Fibroblast of mammary gland (primary cell): ENCODE measurements at regions not wholly inside any gene's neighbourhood (a gene's known extent, or its start where the extent isn't known, plus 50 kb on each side); places are given as distances from the start of the nearest gene placed in this dataset.

Experiments
- DNase-seq: peaks from one replicate; pipeline ENCODE4 v3.0.0-alpha.2; 2010; ENCODE audit warnings: low read depth
- H3K4me3 ChIP-seq: 2 replicates; pipeline ENCODE4 v1.5.1; 2011; ENCODE audit warnings: low read depth, mild to moderate bottlenecking, low read length, moderate library complexity; ENCODE audit not compliant: control insufficient read depth
- TF ChIP-seq, protein P1 (sequence below): conservative IDR thresholded peaks from 2 replicates; pipeline ENCODE4 v1.5.1; 2011; ENCODE audit warnings: low read depth, low read length, inconsistent platforms; ENCODE audit not compliant: control insufficient read depth, insufficient read depth

DNA sequence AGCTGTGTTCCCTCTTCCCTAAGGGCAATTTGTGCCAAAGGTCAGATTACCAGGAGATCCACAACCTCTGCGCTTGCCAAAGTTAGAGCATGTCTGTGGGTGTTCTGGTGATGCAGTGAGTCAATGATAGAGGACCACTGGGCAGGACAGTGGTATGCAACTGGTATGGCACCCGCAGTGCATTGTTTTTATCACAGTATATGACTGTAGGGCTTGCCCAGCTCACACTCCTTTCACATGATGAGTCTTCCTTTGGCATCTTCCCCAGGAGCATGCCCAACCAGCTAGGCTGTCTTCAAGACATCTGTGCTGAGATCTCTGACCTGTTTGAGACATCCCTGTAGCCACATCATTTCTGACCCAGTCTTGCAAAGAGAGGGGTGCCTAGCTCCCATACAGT lies 1650.0 kb upstream of the CDH6 start:
- no peak overlapping the region for H3K4me3 ChIP-seq
- TF ChIP-seq, protein P1, sequence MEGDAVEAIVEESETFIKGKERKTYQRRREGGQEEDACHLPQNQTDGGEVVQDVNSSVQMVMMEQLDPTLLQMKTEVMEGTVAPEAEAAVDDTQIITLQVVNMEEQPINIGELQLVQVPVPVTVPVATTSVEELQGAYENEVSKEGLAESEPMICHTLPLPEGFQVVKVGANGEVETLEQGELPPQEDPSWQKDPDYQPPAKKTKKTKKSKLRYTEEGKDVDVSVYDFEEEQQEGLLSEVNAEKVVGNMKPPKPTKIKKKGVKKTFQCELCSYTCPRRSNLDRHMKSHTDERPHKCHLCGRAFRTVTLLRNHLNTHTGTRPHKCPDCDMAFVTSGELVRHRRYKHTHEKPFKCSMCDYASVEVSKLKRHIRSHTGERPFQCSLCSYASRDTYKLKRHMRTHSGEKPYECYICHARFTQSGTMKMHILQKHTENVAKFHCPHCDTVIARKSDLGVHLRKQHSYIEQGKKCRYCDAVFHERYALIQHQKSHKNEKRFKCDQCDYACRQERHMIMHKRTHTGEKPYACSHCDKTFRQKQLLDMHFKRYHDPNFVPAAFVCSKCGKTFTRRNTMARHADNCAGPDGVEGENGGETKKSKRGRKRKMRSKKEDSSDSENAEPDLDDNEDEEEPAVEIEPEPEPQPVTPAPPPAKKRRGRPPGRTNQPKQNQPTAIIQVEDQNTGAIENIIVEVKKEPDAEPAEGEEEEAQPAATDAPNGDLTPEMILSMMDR: no peak
- DNase-seq: no peak

DNA sequence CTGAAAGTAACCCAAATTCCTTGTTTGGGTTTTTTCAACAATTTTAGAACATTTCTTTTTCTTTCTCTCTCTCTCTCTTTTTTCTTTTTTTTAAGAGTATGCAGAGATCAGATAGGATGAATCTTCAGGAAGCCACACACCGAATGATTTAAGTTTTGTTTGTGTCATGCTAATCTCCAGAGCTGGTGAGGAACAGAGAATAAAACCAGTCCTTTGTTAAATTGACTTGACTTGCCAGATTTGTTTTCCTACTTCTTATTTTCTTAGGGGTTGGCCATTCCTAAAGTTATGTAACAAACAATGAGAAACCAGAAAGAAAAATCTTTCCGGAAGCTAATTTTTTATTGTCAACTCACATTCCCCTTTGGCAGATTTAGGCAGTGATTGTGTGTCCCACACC lies 1669.3 kb upstream of the CDH6 start:
- no peak overlapping the region for H3K4me3 ChIP-seq
- no peak for DNase-seq
- TF ChIP-seq, protein P1: no peak

DNA sequence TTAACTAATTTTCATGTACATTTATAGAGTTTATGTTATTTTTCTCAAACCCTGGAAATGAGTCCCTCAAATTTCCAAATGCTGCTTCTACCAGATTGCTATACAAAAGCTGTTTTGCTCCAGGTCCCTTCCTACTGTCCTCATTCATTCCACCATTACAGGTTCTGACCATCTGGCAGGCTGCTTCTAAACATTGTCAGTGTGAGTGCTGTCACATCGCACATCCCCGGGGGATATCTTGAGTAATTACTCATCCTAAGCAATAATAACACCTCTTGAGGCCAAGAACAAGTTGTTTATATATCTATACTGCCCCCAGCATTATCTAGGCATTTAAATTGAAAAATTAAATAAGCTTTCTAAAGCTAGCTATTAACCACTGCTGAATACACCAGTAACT lies 1675.3 kb upstream of the CDH6 start:
- H3K4me3 ChIP-seq: no peak overlapping the region
- DNase-seq: no peak
- TF ChIP-seq, protein P1: no peak

DNA sequence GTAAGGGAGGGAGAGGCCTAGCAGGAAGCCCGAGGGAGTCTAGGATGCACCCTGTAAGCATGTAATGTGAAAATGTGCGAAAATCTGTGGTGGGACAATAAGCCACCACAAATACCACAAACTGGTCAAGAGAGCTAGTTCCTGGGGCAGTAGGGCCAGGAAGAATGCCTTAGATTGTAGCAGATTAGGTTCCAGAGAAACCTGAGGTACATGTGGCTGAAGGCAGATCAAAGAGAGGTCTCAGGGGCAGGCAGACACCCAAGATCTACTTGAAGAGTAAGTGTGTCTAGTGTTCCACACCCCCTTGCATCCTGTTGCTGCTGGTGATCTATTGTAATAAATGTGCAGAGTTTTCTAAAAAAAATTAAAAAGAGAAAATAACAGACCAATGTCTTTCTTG lies 1677.3 kb upstream of the CDH6 start:
- DNase-seq: no peak
- H3K4me3 ChIP-seq: no peak overlapping the region
- TF ChIP-seq, protein P1: no peak

DNA sequence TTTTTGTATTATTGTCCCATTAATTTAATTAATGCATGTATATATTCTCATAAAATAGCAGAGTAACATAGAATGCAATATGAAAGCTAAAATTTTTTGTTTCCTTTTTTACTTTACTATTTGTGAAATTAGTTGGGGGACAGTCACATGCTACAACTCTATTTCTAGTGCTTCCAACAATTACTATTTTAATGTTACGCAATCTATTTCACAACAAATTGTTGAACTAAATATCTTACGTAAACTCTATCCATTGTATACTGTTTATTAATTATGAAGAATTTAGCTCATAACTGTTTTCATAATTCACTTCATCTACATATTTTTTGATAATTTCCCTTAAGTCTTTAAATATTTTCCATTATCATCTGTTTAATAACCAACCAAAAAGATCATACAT lies 1685.4 kb upstream of the CDH6 start:
- TF ChIP-seq, protein P1: no peak
- no peak overlapping the region for H3K4me3 ChIP-seq
- no peak for DNase-seq

DNA sequence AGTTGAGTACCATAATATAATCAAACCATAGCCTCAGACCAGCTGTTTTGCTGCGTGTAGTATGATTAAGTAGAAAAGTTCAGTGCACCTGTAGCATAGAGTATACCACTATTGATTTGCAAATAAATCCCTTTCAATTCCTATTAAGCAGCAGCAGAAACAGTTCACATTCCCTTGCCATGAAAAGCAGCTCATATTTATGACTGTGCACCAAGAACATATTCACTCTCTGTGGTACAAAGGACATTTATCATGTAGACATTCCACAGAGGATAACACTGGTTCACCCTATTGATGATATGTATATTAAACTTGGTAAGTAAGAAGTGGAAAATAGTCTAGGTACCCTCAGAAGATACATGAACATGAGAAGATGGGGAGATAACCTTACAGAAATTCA lies 1689.1 kb upstream of the CDH6 start:
- no peak overlapping the region for H3K4me3 ChIP-seq
- TF ChIP-seq, protein P1: no peak
- no peak for DNase-seq

DNA sequence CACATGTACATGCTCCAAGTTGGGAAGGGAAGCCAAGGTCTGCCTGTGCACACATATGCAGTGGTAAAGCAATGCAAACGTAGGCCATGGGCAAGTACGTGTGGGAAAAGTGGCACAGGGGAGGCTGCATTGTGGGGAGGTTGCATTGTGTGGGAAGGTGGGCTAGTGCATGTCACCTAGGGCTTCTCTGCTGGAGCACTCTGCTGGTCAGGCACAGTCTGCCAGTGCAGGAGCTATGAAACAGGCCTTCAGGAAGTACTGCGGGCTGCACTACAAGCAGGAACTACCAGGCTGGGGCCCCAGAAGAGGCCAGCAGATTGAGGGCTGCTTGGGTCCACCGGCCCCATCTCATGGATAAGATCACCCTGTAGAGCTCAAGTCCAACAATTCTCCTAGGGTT lies 1694.6 kb upstream of the CDH6 start:
- DNase-seq: no peak
- TF ChIP-seq, protein P1: no peak
- H3K4me3 ChIP-seq: no peak overlapping the region
